ENCODE measurements at regions not wholly inside any gene's neighbourhood (a gene's known extent, or its start where the extent isn't known, plus 50 kb on each side); places are given as distances from the start of the nearest gene placed in this dataset.

- no peak overlapping the region for H3K27ac Mint-ChIP-seq
- intact Hi-C loops (cut with micrococcal nuclease): no loop called here
- Histone ChIP-seq H3K36me3 (replicated peaks in 1 of 2; ENCODE audit: control insufficient read depth in 1 of 2, insufficient read depth in 2 of 2, low read length in 2 of 2) (no peaks in the 10 kb centered on the region), H3K27ac (ENCODE audit: low read depth in 1 of 2, low read length in 2 of 2) (no peak overlapping the region), H3K9me3 (replicated peaks in 1 of 2; ENCODE audit: control insufficient read depth in 1 of 2, insufficient read depth in 1 of 2, low read length in 2 of 2) (no peaks in the 10 kb centered on the region), H3K4me1 (ENCODE audit: control insufficient read depth in 1 of 2, insufficient read depth in 2 of 2, low read length in 2 of 2) (no peaks in the 10 kb centered on the region), H3K79me2 (ENCODE audit: insufficient read depth, low read length) (no peaks in the 10 kb centered on the region), H3K27me3 (ENCODE audit: control insufficient read depth in 2 of 2, insufficient read depth in 2 of 2, low read length in 2 of 2) (no peaks in the 10 kb centered on the region), H2AFZ (ENCODE audit: insufficient read depth, low read depth, low read length, poor library complexity, severe bottlenecking) (no peak overlapping the region), H3K4me3 (replicated peaks in 1 of 3; ENCODE audit: low read depth in 2 of 3, low read length in 3 of 3) (no peak overlapping the region), H3K4me2 (replicated peaks; ENCODE audit: extremely low read depth, low read length, poor library complexity, severe bottlenecking) (no peak overlapping the region), H4K20me1 (ENCODE audit: insufficient read depth, low read length) (no peaks in the 10 kb centered on the region), H3K9ac (ENCODE audit: insufficient read depth, low read length, poor library complexity, severe bottlenecking) (no peak overlapping the region)
- H3K36me3 Mint-ChIP-seq: no peaks in the 10 kb centered on the region
- H3K9me3 Mint-ChIP-seq: peaks cover 0 to 8% (median 0%) of the 10 kb centered on the region in 7 donors
- peaks cover 0 to 6% (median 0%) of the 10 kb centered on the region in 3 donors for H3K27me3 Mint-ChIP-seq (ENCODE audit: low read depth in 3 of 3)
- H3K4me1 Mint-ChIP-seq: no peaks in the 10 kb centered on the region
- DNase-seq: no peak
- no peak overlapping the region for H3K4me3 Mint-ChIP-seq
- WGBS (ENCODE audit: insufficient coverage): 100% methylated on average over 1 of the region's 2 CpGs
- TF ChIP-seq CTCF (IDR thresholded peaks at IDR 0.05): no peak
Measured at GRCh38 chr4:169338241-169338640, 67.5 kb upstream of the SH3RF1 start.

- Histone ChIP-seq H4K20me1 (ENCODE audit: insufficient read depth, low read length) (no peaks in the 10 kb centered on the region), H3K27ac (ENCODE audit: low read depth in 1 of 2, low read length in 2 of 2) (no peak overlapping the region), H3K9ac (ENCODE audit: insufficient read depth, low read length, poor library complexity, severe bottlenecking) (no peak overlapping the region), H3K4me3 (replicated peaks in 1 of 3; ENCODE audit: low read depth in 2 of 3, low read length in 3 of 3) (no peak overlapping the region), H2AFZ (ENCODE audit: insufficient read depth, low read depth, low read length, poor library complexity, severe bottlenecking) (no peak overlapping the region), H3K79me2 (ENCODE audit: insufficient read depth, low read length) (no peaks in the 10 kb centered on the region), H3K4me1 (ENCODE audit: control insufficient read depth in 1 of 2, insufficient read depth in 2 of 2, low read length in 2 of 2) (no peaks in the 10 kb centered on the region), H3K36me3 (replicated peaks in 1 of 2; ENCODE audit: control insufficient read depth in 1 of 2, insufficient read depth in 2 of 2, low read length in 2 of 2) (no peaks in the 10 kb centered on the region), H3K4me2 (replicated peaks; ENCODE audit: extremely low read depth, low read length, poor library complexity, severe bottlenecking) (no peak overlapping the region), H3K27me3 (ENCODE audit: control insufficient read depth in 2 of 2, insufficient read depth in 2 of 2, low read length in 2 of 2) (no peaks in the 10 kb centered on the region), H3K9me3 (replicated peaks in 1 of 2; ENCODE audit: control insufficient read depth in 1 of 2, insufficient read depth in 1 of 2, low read length in 2 of 2) (no peaks in the 10 kb centered on the region)
- H3K27ac Mint-ChIP-seq: no peak overlapping the region
- no peak overlapping the region for H3K4me3 Mint-ChIP-seq
- peaks cover 0 to 8% (median 2%) of the 10 kb centered on the region in 7 donors for H3K9me3 Mint-ChIP-seq
- 100% methylated on average over 1 of the region's 1 CpG for WGBS (ENCODE audit: insufficient coverage)
- no peak for DNase-seq
- H3K4me1 Mint-ChIP-seq: no peaks in the 10 kb centered on the region
- TF ChIP-seq CTCF (IDR thresholded peaks at IDR 0.05): no peak
- H3K36me3 Mint-ChIP-seq: no peaks in the 10 kb centered on the region
- intact Hi-C loops (cut with micrococcal nuclease): no loop called here
- peaks cover 0 to 8% (median 0%) of the 10 kb centered on the region in 3 donors for H3K27me3 Mint-ChIP-seq (ENCODE audit: low read depth in 3 of 3)
Measured at GRCh38 chr4:169337510-169337909, 66.8 kb upstream of the SH3RF1 start.
